Activated CD4-positive, alpha-beta T cell treated with anti-CD3 and anti-CD28 coated beads for 1 hour (primary cell): ENCODE measurements at regions not wholly inside any gene's neighbourhood (a gene's known extent, or its start where the extent isn't known, plus 50 kb on each side); places are given as distances from the start of the nearest gene placed in this dataset.
"Not testable (repeated sequence)": the region's sequence is repeated elsewhere in the genome, so short reads cannot be mapped to it uniquely, and the experiment has no call there.

ENCODE experiments used
- DNase-seq: peaks from one replicate; pipeline ENCODE4 v3.0.0-alpha.2; 2020

GRCh38 chr12:66776974-66777373 lies 98.1 kb upstream of the GRIP1 start:
- DNase-seq: no peak

- no peak for DNase-seq
Measured at GRCh38 chr12:66779466-66779865, 100.6 kb upstream of the GRIP1 start.

DNA sequence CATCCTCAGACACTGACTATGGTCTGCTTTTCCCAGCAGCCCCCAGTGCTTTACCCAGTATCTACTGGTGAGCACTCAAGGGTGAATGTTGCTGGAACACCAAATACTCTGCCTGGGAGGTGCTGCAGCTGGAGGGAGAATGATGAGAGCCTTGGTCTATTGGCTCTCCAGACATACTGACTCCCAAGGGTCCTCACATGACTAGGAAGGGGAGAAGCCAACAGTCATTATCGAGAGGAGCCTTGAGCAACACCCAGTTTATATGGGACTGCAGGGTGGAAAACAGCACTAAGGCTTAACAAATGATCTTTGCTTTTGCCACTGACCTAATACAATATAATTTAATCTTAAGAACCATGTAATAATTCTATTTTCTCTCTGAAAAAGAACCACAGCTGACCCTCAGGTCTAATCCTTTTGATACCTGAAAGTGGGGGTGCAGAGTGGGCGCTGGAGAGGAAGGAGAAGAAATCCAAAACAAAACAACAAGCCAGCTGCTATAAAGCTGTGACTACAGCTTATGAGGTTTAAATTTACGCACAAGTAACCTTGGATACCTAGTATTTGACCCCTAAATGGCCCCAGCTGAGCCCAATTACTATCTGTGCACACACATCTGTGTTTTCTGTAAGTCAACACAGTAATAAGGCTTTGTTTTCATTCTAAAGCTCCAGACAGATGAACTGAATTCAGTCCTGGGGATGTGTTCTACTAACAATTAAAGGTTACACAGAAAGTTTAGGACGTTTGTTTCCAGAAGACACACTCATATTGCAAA lies 107.8 kb upstream of the GRIP1 start:
- DNase-seq: no peak

DNA sequence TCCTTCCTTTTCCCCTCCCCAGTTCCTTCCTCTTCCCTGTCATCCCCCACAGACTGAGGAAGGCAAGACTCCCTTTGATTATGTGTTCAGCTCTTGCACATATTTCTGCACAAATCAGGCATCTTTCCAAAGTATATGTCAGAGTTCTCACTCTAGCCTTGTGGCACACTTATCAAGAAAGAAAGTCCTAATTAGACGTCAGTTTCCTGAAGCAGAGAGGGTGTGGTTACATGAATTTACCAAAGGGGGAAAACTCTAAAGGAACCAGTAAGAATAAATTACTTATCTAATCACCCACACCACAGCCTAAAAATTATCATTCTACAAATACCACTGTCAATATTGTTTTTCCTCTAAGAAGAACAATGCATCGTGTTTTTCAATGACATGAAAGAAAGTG lies 120.7 kb upstream of the GRIP1 start:
- no peak for DNase-seq

DNA sequence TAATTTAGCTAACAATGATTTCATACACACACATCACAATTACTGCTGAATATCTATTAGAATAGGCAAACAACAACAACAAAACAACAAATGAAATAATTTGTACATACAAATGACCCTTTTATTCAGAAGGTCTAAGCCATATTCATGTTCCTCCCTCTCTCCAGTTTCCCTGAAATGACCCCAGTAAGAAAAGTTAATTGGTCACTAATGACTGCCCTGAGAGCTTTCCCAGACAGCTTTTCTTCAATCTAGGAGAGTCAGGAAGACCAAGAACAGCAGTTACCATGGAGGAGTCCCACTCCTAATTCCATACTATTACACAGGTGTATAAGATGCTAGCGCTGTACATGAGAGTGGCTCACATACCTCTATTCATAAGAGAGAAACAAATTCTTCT lies 121.2 kb upstream of the GRIP1 start:
- no peak for DNase-seq

DNA sequence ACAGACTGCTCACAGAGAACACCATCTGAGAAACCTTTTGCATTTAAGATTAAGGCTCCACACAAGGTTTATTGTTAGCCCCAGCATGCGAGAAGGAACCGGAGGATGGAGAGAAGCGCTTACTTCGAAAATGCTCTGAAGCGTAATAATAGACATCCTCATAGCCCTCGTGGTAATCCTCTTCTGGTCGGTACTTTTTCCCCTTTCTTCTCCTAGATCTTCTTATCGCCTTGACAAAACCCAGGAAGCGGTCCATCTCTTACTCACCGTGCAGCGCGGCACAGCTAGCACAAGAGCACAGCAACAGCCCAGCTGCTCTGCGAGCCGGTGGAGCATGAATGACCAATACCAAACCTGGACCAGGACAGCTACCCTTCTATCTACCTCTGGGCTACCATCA lies 125.1 kb upstream of the GRIP1 start:
- DNase-seq: no peak

DNA sequence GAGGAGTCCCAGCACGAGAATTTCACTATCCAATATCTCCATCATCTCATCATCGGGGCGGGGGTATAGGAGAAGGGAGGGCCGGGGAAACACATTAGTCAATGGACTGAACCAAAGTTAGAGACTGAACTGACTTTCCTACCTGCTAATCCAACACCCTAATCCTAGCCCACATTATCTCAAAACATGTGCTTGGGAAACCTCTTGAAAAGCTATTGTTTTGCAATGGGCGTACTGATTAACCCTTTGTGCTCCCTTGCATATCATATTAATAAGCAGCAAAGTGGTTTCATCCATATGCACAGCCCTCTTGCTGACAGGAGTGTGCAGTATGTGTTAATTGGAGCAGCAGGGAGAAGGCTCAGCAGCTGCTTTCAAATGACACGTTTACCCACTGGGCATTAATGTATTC lies 125.7 kb upstream of the GRIP1 start:
- DNase-seq: no peak

DNA sequence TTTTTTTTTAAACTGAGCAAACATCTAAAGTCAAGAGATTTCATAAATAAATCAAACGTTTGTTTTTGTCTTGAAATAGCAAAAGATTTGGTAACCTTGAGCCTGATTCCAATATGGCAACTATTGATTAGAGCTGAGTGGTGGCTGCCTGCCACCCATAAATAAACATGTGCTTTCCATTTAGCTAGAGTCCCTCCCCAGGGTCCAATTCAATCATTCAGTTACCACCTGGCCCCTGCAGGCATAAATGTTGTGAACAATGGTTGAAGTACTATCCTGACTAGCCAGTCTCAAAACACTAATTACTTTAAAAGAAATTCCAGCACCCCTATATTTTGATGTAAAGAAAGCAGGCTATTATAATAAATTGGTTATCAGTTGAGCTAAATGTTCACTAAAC lies 129.7 kb upstream of the GRIP1 start:
- DNase-seq: no peak

GRCh38 chr12:66813137-66813892 lies 134.4 kb upstream of the GRIP1 start:
- no peak for DNase-seq

GRCh38 chr12:66819587-66819986 lies 140.7 kb upstream of the GRIP1 start:
- no peak for DNase-seq

GRCh38 chr12:66822961-66823360 lies 144.1 kb upstream of the GRIP1 start:
- DNase-seq: no peak

DNA sequence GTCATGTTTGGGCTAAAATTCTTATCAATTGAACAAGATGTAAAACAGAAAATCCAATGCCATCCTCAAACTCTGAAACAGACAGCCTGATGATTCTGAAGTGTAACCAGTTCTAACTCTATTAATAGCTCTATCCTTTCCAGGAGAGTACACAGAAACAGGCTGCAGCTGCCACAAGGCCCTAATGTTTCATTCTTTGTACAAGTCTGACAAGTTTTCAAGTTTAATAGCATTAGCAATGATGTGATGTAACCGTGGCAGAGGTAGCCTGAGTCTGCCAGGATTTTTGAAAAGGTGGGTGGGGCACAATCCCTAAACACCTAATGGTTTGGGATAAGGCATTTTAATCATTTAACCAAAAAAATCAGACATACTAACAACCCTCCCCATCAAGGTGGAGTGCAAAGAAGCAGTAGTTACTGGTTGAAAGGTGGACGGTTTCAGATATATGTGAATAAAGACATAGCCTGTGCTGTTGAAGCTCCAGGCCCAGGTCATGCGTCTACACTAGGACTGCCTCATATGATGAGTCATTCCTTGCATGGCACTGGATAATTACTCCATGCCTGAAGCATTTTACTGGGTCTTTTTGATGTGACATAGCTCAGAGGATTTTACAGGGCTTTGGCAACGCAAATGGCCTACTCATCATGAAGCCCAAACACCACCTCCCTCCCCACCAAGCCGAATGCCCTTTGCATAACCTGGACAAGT lies 145.1 kb upstream of the GRIP1 start:
- DNase-seq: no peak

- not testable (repeated sequence) for DNase-seq
Measured at GRCh38 chr12:66825921-66826320, 147.0 kb upstream of the GRIP1 start.

DNA sequence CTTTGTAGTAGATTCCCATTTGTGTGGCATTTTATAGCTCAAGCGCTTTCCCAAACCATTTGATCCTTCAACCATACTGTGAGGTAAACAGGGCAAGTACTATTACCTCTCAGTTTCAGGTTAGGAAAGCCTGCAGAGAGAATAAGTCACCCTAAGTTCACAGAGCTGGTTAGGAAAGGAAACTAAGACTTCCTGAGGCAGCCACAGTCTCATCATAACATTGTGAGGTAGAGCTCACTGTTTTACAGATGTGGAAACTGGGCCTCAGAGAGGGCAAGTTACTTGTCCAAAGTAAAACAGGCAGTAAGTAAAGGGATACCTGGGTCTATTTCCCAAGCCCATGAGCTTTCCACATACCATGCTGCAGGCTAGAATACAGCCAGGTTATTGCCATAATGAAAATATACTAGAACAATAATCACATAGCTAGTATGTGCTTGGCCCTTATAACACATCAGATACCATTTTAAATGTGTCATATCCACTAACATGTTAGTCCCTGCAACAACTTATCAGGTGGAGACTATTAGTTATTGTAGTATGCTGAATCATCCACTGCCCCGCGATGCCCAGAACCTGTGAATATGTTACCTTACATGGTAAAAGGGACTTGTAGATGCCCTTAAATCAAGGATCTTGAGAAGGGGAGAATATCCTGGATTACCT lies 150.9 kb upstream of the GRIP1 start:
- no peak for DNase-seq

- DNase-seq: no peak
Measured at GRCh38 chr12:66831495-66831894, 152.6 kb upstream of the GRIP1 start.

GRCh38 chr12:66832997-66833396 lies 154.1 kb upstream of the GRIP1 start:
- no peak for DNase-seq

DNA sequence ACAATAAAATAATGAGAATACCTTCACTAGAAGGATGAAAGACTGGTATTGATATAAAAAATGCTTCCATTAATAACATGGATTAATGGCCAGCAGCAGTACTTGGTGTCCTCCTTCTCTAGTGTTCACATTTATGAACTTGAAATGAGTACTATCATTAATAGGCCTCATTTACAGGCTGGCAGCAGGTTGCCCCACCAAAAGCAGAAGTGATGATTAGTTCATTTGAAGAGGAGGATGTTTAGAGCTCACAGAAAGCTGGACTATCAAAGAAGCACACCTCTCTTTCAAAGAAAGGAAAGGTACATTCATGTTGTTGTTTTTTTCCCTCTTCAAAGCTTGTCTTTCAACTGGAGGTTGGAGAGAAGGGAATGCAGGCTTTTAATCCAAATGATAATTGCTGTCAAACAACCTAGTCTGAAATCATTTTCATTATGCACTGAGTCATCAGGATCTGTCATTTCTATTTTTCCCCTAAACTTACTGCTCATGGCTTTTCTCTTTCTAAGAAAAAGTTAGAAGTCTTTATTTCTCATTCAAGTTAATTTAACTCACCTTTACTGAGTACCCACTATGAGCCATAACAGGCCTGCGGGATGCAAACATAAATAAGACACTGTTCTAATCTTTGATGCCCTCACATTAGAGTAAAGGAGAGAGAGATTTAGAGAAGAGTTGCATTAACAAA lies 157.9 kb upstream of the GRIP1 start:
- no peak for DNase-seq

DNA sequence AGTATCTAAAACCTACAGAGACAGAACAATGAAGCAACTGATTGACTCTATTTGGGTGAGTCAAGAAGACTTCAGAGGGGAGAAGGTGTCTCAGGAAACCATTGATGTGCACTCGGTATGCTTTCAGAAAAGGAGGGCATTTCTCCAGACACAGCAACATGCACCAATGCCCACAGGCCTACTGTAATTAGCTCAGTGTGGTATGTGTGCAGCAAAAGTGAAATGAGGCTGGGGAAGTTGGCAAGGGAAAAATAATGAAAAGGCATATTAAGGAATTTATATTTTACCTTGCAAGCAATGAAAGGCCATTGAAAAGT lies 158.4 kb upstream of the GRIP1 start:
- no peak for DNase-seq

- DNase-seq: no peak
Measured at GRCh38 chr12:66838366-66838765, 159.5 kb upstream of the GRIP1 start.

GRCh38 chr12:66848967-66849366 lies 170.1 kb upstream of the GRIP1 start:
- no peak for DNase-seq

DNA sequence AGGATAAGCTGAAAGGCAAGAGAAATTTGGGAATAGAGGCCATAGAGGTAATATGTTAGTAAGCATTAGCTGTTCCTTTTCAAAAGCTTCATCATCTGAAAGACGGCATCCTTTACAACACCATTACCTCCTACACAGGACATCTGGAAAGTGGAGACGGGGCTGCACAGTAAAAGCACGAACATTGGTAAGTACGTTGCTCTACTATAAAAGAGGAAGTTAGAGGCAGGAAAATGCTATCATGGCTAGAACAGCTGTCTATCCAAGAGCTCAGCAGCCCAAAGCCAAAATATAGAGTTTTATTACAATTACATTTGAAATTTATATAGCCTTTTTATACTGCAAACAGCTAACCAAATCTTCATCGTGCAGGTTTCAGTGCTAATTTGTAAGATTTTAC lies 172.3 kb upstream of the GRIP1 start:
- no peak for DNase-seq

- no peak for DNase-seq
Measured at GRCh38 chr12:66852091-66852490, 173.2 kb upstream of the GRIP1 start.

- no peak for DNase-seq
Measured at GRCh38 chr12:66852765-66853164, 173.9 kb upstream of the GRIP1 start.
